HEK293 (cell line): ENCODE measurements at regions not wholly inside any gene's neighbourhood (a gene's known extent, or its start where the extent isn't known, plus 50 kb on each side); places are given as distances from the start of the nearest gene placed in this dataset.

Source experiments
- CTCF ChIA-PET: fragments of 350-600 bp; formaldehyde crosslinking; extraction: SDS; loops from one replicate; lab custom pipeline; 2021; ENCODE audit warnings: antibody characterized with exemption; lab: Yijun Ruan, JAX
- POLR2A ChIA-PET: fragments of 300-600 bp; formaldehyde crosslinking; extraction: SDS; loops from one replicate; lab custom pipeline; 2020; ENCODE audit warnings: antibody characterized with exemption, inconsistent platforms; lab: Yijun Ruan, JAX
- H3K27ac ChIP-seq: fragments of 200-500 bp; sonication (Bioruptor generic); 2 replicates; pipeline ENCODE4 v1.5.1; 2014; ENCODE audit warnings: low read depth, low read length, control low read depth, inconsistent platforms; ENCODE audit errors: extremely low read depth
- H3K36me3 ChIP-seq, 2 experiments: fragments of 200-500 bp in 1 of 2; sonication (Bioruptor generic) in 1 of 2; 1 replicate in 1 of 2; 2 replicates in 1 of 2; pipeline ENCODE4 v1.5.1; 2014 to 2017; ENCODE audit warnings: inconsistent platforms in 2 of 2, low read length in 2 of 2; ENCODE audit not compliant: control insufficient read depth in 2 of 2, insufficient read depth in 1 of 2
- H3K4me1 ChIP-seq: fragments of 200-500 bp; sonication (Bioruptor generic); 2 replicates; pipeline ENCODE4 v1.5.1; 2014; ENCODE audit warnings: mild to moderate bottlenecking, low read length, inconsistent platforms; ENCODE audit not compliant: control insufficient read depth, insufficient read depth
- H3K4me3 ChIP-seq: 2 replicates; pipeline ENCODE4 v1.5.1; 2011; ENCODE audit warnings: low read depth, mild to moderate bottlenecking, control low read depth, low read length, moderate library complexity
- H3K9me3 ChIP-seq: fragments of 200-500 bp; sonication (Bioruptor generic); 2 replicates; pipeline ENCODE4 v1.5.1; 2014; ENCODE audit warnings: low read depth, low read length, inconsistent platforms; ENCODE audit not compliant: control insufficient read depth, insufficient read depth
- AEBP2 ChIP-seq: fragments of 450-650 bp; formaldehyde crosslinking; IDR thresholded peaks from 2 replicates; pipeline ENCODE4 v1.5.1; 2016; ENCODE audit warnings: missing biosample characterization, missing genetic modification characterization, borderline replicate concordance
- ATF2 ChIP-seq: fragments of 450-650 bp; formaldehyde crosslinking; IDR thresholded peaks from 2 replicates; pipeline ENCODE4 v1.5.1; 2016; ENCODE audit warnings: missing biosample characterization, missing genetic modification characterization, low read depth
- GLIS2 ChIP-seq: fragments of 450-650 bp; formaldehyde crosslinking; IDR thresholded peaks from 2 replicates; pipeline ENCODE4 v1.5.1; 2016; ENCODE audit warnings: missing biosample characterization, missing genetic modification characterization
- KLF17 ChIP-seq: fragments of 450-650 bp; formaldehyde crosslinking; IDR thresholded peaks from 2 replicates; pipeline ENCODE4 v1.5.1; 2016; ENCODE audit warnings: missing biosample characterization, missing genetic modification characterization
- RBAK ChIP-seq: fragments of 450-650 bp; formaldehyde crosslinking; IDR thresholded peaks from 2 replicates; pipeline ENCODE4 v1.5.1; 2016; ENCODE audit warnings: missing biosample characterization, missing genetic modification characterization
- SP2 ChIP-seq: fragments of 450-650 bp; formaldehyde crosslinking; IDR thresholded peaks from 2 replicates; pipeline ENCODE4 v1.5.1; 2016; ENCODE audit warnings: missing biosample characterization, missing genetic modification characterization
- ZBTB1 ChIP-seq: fragments of 450-650 bp; formaldehyde crosslinking; IDR thresholded peaks from 2 replicates; pipeline ENCODE4 v1.5.1; 2016; ENCODE audit warnings: missing biosample characterization, missing genetic modification characterization
- ZBTB48 ChIP-seq: fragments of 450-650 bp; formaldehyde crosslinking; IDR thresholded peaks from 2 replicates; pipeline ENCODE4 v1.5.1; 2016; ENCODE audit warnings: missing biosample characterization, missing genetic modification characterization
- ZNF114 ChIP-seq: fragments of 450-650 bp; formaldehyde crosslinking; IDR thresholded peaks from 2 replicates; pipeline ENCODE4 v1.5.0; 2017; ENCODE audit warnings: missing biosample characterization, missing genetic modification characterization
- ZNF26 ChIP-seq: fragments of 450-650 bp; formaldehyde crosslinking; IDR thresholded peaks from 2 replicates; pipeline ENCODE4 v1.5.1; 2016; ENCODE audit warnings: missing biosample characterization, missing genetic modification characterization
- ZNF280D ChIP-seq: fragments of 450-650 bp; formaldehyde crosslinking; IDR thresholded peaks from 2 replicates; pipeline ENCODE4 v1.5.1; 2016; ENCODE audit warnings: missing biosample characterization, missing genetic modification characterization
- ZNF311 ChIP-seq: fragments of 450-650 bp; formaldehyde crosslinking; IDR thresholded peaks from 2 replicates; pipeline ENCODE4 v1.5.1; 2017; ENCODE audit warnings: missing biosample characterization, missing genetic modification characterization, borderline replicate concordance
- ZNF391 ChIP-seq: fragments of 450-650 bp; formaldehyde crosslinking; IDR thresholded peaks from 2 replicates; pipeline ENCODE4 v1.5.1; 2016; ENCODE audit warnings: low read depth, missing biosample characterization, missing genetic modification characterization, borderline replicate concordance
- ZNF423 ChIP-seq: fragments of 450-650 bp; formaldehyde crosslinking; IDR thresholded peaks from 2 replicates; pipeline ENCODE4 v1.5.1; 2016; ENCODE audit warnings: missing biosample characterization, missing genetic modification characterization
- ZNF433 ChIP-seq: fragments of 450-650 bp; formaldehyde crosslinking; IDR thresholded peaks from 2 replicates; pipeline ENCODE4 v1.5.1; 2016; ENCODE audit warnings: missing biosample characterization, missing genetic modification characterization, low read depth
- ZNF488 ChIP-seq: fragments of 450-650 bp; formaldehyde crosslinking; IDR thresholded peaks from 2 replicates; pipeline ENCODE4 v1.5.1; 2016; ENCODE audit warnings: missing biosample characterization, missing genetic modification characterization
- ZNF549 ChIP-seq: fragments of 450-650 bp; IDR thresholded peaks from 2 replicates; pipeline ENCODE4 v1.5.1; 2018; ENCODE audit warnings: missing biosample characterization, missing genetic modification characterization, mild to moderate bottlenecking, inconsistent platforms, moderate library complexity
- ZNF639 ChIP-seq: fragments of 450-650 bp; formaldehyde crosslinking; IDR thresholded peaks from 2 replicates; pipeline ENCODE4 v1.5.1; 2016; ENCODE audit warnings: missing biosample characterization, missing genetic modification characterization
- ZSCAN18 ChIP-seq: fragments of 450-650 bp; formaldehyde crosslinking; IDR thresholded peaks from 2 replicates; pipeline ENCODE4 v1.5.1; 2016; ENCODE audit warnings: missing biosample characterization, missing genetic modification characterization

GRCh38 chr15:25053000-25053815 is 98.4 kb downstream of the SNRPN start (continued):
- no peak for TF ChIP-seq ATF2 (tag by site-specific recombination)
- TF ChIP-seq ZNF488 (tag by site-specific recombination), result no peak
- no peak for TF ChIP-seq ZBTB1 (tag by site-specific recombination)
- no peak for TF ChIP-seq ZNF280D
- TF ChIP-seq KLF17 (tag by site-specific recombination), result no peak

- Histone ChIP-seq H3K36me3 (no peaks in the 10 kb centered on the region), H3K9me3 (no peaks in the 10 kb centered on the region), H3K4me3 (no peak overlapping the region), H3K4me1 (no peaks in the 10 kb centered on the region), H3K27ac (no peak overlapping the region)
- CTCF ChIA-PET, result no interaction called here
- TF ChIP-seq ZNF433 (no peak), ZNF639 (tag by site-specific recombination) (no peak), ZNF391 (tag by site-specific recombination) (no peak), ZNF311 (tag by site-specific recombination) (no peak), RBAK (tag by site-specific recombination) (no peak), ZNF549 (tag by site-specific recombination) (no peak), AEBP2 (no peak), ZNF423 (tag by site-specific recombination) (no peak), SP2 (tag by site-specific recombination) (no peak), GLIS2 (tag by site-specific recombination) (no peak), ZNF26 (tag by site-specific recombination) (no peak), ZSCAN18 (tag by site-specific recombination) (no peak), ZBTB48 (tag by site-specific recombination) (no peak), ZNF114 (tag by site-specific recombination) (no peak)
- POLR2A ChIA-PET, result no interaction called here
Measured at GRCh38 chr15:25054329-25054728, 99.5 kb downstream of the SNRPN start.
